ENCODE measurements at regions not wholly inside any gene's neighbourhood (a gene's known extent, or its start where the extent isn't known, plus 50 kb on each side); places are given as distances from the start of the nearest gene placed in this dataset.

DNA sequence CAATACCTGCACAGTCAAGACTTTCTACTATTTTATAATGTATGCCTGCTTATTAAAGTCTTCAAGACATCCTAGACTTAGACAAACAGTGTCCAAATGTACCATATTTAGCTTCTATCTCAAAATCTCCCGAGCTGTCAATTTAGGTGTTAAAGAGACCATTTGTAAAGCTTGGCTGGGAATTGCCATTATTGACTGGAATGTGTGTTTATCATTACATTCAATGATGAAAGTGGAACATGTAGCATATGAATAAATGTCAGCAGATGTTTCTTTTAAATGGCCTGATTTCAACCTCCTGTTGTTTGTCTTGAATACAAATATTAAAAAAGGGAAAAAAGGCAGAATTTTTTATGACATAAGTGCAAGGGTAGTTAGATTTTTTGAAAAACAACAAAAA lies 572.3 kb downstream of the PRKD1 start:
- H3K27ac ChIP-seq (ENCODE audit: low read depth in 2 of 2, low read length in 2 of 2) = no peak overlapping the region
- FAIRE-seq (no peak), DNase-seq (no peak)
- no peaks in the 10 kb centered on the region for H3K27me3 ChIP-seq (ENCODE audit: control insufficient read depth, insufficient read depth, low read length)
- H3K9me3 ChIP-seq (ENCODE audit: control insufficient read depth in 2 of 3, insufficient read depth in 1 of 3, low read length in 3 of 3) = no peaks in the 10 kb centered on the region
- H3K4me1 ChIP-seq (ENCODE audit: control insufficient read depth in 2 of 3, insufficient read depth in 2 of 3, low read depth in 1 of 3, low read length in 3 of 3) = no peaks in the 10 kb centered on the region
- no peak overlapping the region for H3K9ac ChIP-seq (ENCODE audit: low read length in 3 of 3)
- no peak for TF ChIP-seq CTCF (IDR thresholded peaks at IDR 0.05; ENCODE audit: borderline replicate concordance, extremely low read depth, insufficient read depth)
- H3K36me3 ChIP-seq (ENCODE audit: control insufficient read depth in 2 of 3, insufficient read depth in 3 of 3, low read length in 3 of 3) = no peaks in the 10 kb centered on the region
- intact Hi-C loops (cut with DNase I) = no loop called here
- no peak overlapping the region for H3K4me3 ChIP-seq (ENCODE audit: low read length in 3 of 3)

- Histone ChIP-seq H3K27ac (ENCODE audit: low read depth in 2 of 2, low read length in 2 of 2) (no peak overlapping the region), H3K9ac (ENCODE audit: low read length in 3 of 3) (no peak overlapping the region), H3K36me3 (ENCODE audit: control insufficient read depth in 2 of 3, insufficient read depth in 3 of 3, low read length in 3 of 3) (no peaks in the 10 kb centered on the region), H3K4me3 (ENCODE audit: low read length in 3 of 3) (no peak overlapping the region), H3K27me3 (ENCODE audit: control insufficient read depth, insufficient read depth, low read length) (no peaks in the 10 kb centered on the region), H3K4me1 (ENCODE audit: control insufficient read depth in 2 of 3, insufficient read depth in 2 of 3, low read depth in 1 of 3, low read length in 3 of 3) (no peaks in the 10 kb centered on the region), H3K9me3 (ENCODE audit: control insufficient read depth in 2 of 3, insufficient read depth in 1 of 3, low read length in 3 of 3) (no peaks in the 10 kb centered on the region)
- no peak for TF ChIP-seq CTCF (IDR thresholded peaks at IDR 0.05; ENCODE audit: borderline replicate concordance, extremely low read depth, insufficient read depth)
- no peak for FAIRE-seq
- no peak for DNase-seq
- intact Hi-C loops (cut with DNase I) = no loop called here
Observed at GRCh38 chr14:29355846-29356245, 571.8 kb downstream of the PRKD1 start.

GRCh38 chr14:29360656-29361055 lies 567.0 kb downstream of the PRKD1 start:
- intact Hi-C loops (cut with DNase I) = no loop called here
- TF ChIP-seq CTCF (IDR thresholded peaks at IDR 0.05; ENCODE audit: borderline replicate concordance, extremely low read depth, insufficient read depth) = no peak
- H3K4me3 ChIP-seq (ENCODE audit: low read length in 3 of 3) = no peak overlapping the region

DNA sequence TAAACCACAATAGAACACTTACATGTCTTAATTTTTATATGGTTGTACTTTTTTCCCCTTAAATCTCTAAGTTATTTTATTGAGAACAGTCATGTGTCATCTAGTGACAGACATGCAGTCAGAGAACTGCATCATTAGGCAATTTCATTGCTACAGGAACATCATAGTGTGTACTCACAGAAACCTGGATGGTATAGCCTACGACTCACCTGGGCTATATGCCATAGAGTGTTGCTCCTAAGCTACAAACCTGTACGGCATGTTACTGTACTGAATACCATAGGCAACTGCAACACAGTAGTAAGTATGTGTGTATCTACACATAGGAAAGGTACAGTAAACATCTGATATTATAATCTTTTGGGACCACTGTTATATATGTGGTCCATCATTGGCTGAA lies 557.6 kb downstream of the PRKD1 start:
- H3K27me3 ChIP-seq (ENCODE audit: control insufficient read depth, insufficient read depth, low read length) = no peaks in the 10 kb centered on the region
- H3K4me1 ChIP-seq (ENCODE audit: control insufficient read depth in 2 of 3, insufficient read depth in 2 of 3, low read depth in 1 of 3, low read length in 3 of 3) = no peaks in the 10 kb centered on the region
- TF ChIP-seq CTCF (IDR thresholded peaks at IDR 0.05; ENCODE audit: borderline replicate concordance, extremely low read depth, insufficient read depth) = no peak
- H3K9ac ChIP-seq (ENCODE audit: low read length in 3 of 3) = no peak overlapping the region
- no peak for FAIRE-seq
- H3K9me3 ChIP-seq (ENCODE audit: control insufficient read depth in 2 of 3, insufficient read depth in 1 of 3, low read length in 3 of 3) = peaks cover 0 to 3% (median 0%) of the 10 kb centered on the region in 3 donors
- H3K36me3 ChIP-seq (ENCODE audit: control insufficient read depth in 2 of 3, insufficient read depth in 3 of 3, low read length in 3 of 3) = no peaks in the 10 kb centered on the region
- no peak for DNase-seq
- no peak overlapping the region for H3K4me3 ChIP-seq (ENCODE audit: low read length in 3 of 3)
- H3K27ac ChIP-seq (ENCODE audit: low read depth in 2 of 2, low read length in 2 of 2) = no peak overlapping the region
- intact Hi-C loops (cut with DNase I) = no loop called here

More at GRCh38 chr14:29360656-29361055, 567.0 kb downstream of the PRKD1 start:
- H3K36me3 ChIP-seq (ENCODE audit: control insufficient read depth in 2 of 3, insufficient read depth in 3 of 3, low read length in 3 of 3) = no peaks in the 10 kb centered on the region
- H3K4me1 ChIP-seq (ENCODE audit: control insufficient read depth in 2 of 3, insufficient read depth in 2 of 3, low read depth in 1 of 3, low read length in 3 of 3) = no peaks in the 10 kb centered on the region
- peaks cover 0 to 2% (median 0%) of the 10 kb centered on the region in 3 donors for H3K9me3 ChIP-seq (ENCODE audit: control insufficient read depth in 2 of 3, insufficient read depth in 1 of 3, low read length in 3 of 3)
- DNase-seq = no peak
- H3K27me3 ChIP-seq (ENCODE audit: control insufficient read depth, insufficient read depth, low read length) = no peaks in the 10 kb centered on the region
- no peak overlapping the region for H3K9ac ChIP-seq (ENCODE audit: low read length in 3 of 3)
- FAIRE-seq = no peak
- no peak overlapping the region for H3K27ac ChIP-seq (ENCODE audit: low read depth in 2 of 2, low read length in 2 of 2)
